D341Med (cell line): ENCODE measurements at regions not wholly inside any gene's neighbourhood (a gene's known extent, or its start where the extent isn't known, plus 50 kb on each side); places are given as distances from the start of the nearest gene placed in this dataset.
"Not testable (repeated sequence)": the region's sequence is repeated elsewhere in the genome, so short reads cannot be mapped to it uniquely, and the experiment has no call there.

Experiments used
- DNase-seq: peaks from one replicate; pipeline ENCODE4 v3.0.0; 2012; ENCODE audit warnings: low spot score

DNA sequence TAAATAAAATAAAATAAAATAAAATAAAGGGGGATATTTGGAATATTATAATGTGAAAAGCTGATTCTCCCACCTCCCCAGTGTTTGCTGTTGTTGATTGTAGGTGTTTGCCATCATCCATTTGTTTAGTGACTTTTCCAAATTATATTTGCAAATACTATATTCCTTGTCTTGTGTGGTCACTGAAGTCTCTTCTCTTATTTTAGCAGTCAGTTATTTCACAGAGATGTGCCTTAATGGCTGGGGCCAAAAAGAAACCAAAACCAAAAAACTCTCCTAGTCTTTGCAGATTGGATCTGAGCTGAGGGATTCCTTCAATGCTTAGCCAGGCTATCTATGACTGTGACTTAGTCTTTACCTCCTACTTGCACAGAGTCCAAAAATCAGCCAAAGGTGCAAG is 70.9 kb upstream of the ZNF169 start:
- no peak for DNase-seq

DNA sequence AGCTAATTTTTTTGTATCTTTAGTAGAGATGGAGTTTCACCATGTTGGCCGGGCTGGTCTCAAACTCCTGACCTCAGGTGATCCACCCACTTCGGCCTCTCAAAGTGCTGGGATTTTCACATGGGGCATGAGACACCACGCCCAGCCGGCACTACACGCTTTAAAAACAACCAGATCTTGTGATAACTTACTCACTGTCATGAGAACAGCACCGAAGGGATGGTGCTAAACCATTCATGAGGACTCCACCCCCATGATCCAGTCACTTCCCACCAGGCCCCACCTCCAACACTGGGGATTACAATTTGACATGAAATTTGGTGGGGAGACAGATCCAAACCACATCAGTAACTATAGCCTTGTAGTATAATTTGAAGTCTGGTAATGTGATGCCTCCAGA is 67.4 kb upstream of the ZNF169 start:
- not testable (repeated sequence) for DNase-seq

DNA sequence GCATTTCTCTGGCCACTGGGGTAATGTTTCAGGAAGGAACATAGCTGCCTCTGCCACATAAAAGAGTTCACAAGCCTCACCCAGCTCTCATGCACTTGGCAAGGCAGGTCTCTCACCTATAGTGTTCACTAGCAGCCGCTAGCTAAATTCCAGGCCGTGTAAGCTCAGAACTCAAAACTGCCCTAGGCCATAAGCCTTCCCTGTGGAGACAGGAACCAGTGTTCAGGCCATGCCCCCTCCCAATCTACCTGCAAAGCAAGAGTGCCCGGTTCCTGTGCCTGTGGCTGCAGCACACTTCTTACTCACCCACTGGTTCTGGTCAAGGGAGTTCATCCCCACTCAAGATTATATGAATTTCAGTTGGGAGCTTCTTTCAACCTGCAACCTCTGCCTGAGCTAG is 60.7 kb upstream of the ZNF169 start:
- DNase-seq: no peak

DNA sequence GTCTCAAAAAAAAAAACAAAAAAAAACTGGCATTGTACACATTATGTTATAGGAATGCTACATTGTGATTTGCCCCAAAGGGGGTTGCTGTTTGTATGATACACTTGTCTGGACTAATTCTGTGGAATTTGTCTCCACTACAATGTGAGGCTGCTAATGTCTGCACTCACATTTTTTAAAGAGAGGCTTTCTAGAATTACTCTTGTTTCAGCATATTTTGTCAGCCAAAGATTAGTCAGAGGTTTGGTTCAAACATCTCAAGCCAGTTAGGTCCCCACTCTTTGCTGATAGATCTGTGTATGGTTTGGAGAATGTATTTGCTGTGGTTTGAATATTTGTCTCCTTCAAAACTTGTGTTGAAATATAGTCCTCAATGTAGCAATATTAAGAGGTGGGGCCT is 59.3 kb upstream of the ZNF169 start:
- no peak for DNase-seq

DNA sequence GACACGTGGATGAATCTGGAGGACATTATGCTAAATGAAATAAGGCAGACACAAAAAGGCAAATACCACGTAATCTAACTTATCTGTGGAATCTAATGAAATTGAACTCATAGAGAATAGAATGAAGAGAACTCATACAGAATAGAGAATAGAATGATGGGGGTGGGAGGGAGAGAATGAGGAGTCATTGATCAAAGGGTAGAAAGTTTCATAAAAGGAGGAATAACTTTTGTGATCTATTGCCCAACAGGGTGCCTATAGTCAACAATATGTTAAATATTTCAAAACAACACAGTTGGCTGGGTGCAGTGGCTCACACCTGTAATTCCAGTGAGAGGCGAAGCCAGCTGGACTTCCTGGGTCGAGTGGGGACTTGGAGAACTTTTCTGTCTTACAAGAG is 54.9 kb upstream of the ZNF169 start:
- DNase-seq: no peak

DNA sequence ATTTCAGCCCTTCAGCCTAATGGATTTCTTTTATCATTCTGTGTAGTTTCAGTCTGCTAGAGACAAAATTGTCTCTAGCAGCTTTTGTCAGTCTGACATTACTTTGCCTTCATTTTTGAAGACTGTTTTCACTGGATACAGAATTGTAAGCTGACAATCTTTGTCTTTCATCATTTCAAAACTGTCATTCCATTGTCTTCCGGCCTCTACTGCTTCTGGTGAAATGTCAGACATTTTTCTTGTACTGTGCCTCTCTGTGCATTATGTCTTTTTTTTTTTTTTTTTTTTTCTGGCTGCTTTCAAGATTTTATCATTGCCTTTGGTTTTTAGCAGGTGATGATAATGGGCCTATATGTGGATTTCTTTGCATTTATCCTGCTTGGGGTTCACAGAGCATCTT is 51.3 kb upstream of the ZNF169 start:
- DNase-seq: no peak
